ENCODE measurements at regions not wholly inside any gene's neighbourhood (a gene's known extent, or its start where the extent isn't known, plus 50 kb on each side); places are given as distances from the start of the nearest gene placed in this dataset.

GRCh38 chr3:81364411-81364810 lies 397.0 kb downstream of the GBE1 start:
- DNase-seq: no peak
- Histone ChIP-seq H3K27ac (no peak overlapping the region), H3K4me3 (ENCODE audit: low read depth, low read length) (no peak overlapping the region), H3K36me3 (no peaks in the 10 kb centered on the region), H3K27me3 (ENCODE audit: insufficient read depth, low read depth, severe bottlenecking) (no peaks in the 10 kb centered on the region), H3K9me3 (ENCODE audit: severe bottlenecking) (no peaks in the 10 kb centered on the region)
- no peak for TF ChIP-seq CTCF (IDR thresholded peaks at IDR 0.05; ENCODE audit: low read depth, low read length)

- Histone ChIP-seq H3K36me3 (no peaks in the 10 kb centered on the region), H3K9me3 (ENCODE audit: severe bottlenecking) (no peaks in the 10 kb centered on the region), H3K27me3 (ENCODE audit: insufficient read depth, low read depth, severe bottlenecking) (no peaks in the 10 kb centered on the region), H3K4me3 (ENCODE audit: low read depth, low read length) (no peak overlapping the region), H3K27ac (no peak overlapping the region)
- TF ChIP-seq CTCF (IDR thresholded peaks at IDR 0.05; ENCODE audit: low read depth, low read length): no peak
- no peak for DNase-seq
Measured at GRCh38 chr3:81363816-81364215, 397.6 kb downstream of the GBE1 start.

GRCh38 chr3:81354119-81354518 lies 407.3 kb downstream of the GBE1 start:
- no peak for TF ChIP-seq CTCF (IDR thresholded peaks at IDR 0.05; ENCODE audit: low read depth, low read length)
- Histone ChIP-seq H3K36me3 (no peaks in the 10 kb centered on the region), H3K27me3 (ENCODE audit: insufficient read depth, low read depth, severe bottlenecking) (no peaks in the 10 kb centered on the region), H3K27ac (no peak overlapping the region), H3K4me3 (ENCODE audit: low read depth, low read length) (no peak overlapping the region), H3K9me3 (ENCODE audit: severe bottlenecking) (no peaks in the 10 kb centered on the region)
- no peak for DNase-seq

- Histone ChIP-seq H3K27me3 (ENCODE audit: insufficient read depth, low read depth, severe bottlenecking) (no peaks in the 10 kb centered on the region), H3K27ac (no peak overlapping the region), H3K4me3 (ENCODE audit: low read depth, low read length) (no peak overlapping the region), H3K9me3 (ENCODE audit: severe bottlenecking) (no peaks in the 10 kb centered on the region), H3K36me3 (no peaks in the 10 kb centered on the region)
- peak; percentile 41 for DNase-seq
- peak; percentile 55 for TF ChIP-seq CTCF (IDR thresholded peaks at IDR 0.05; ENCODE audit: low read depth, low read length)
Measured at GRCh38 chr3:81352867-81353266, 408.6 kb downstream of the GBE1 start.

GRCh38 chr3:81349816-81350340 lies 411.6 kb downstream of the GBE1 start:
- H3K27me3 ChIP-seq (ENCODE audit: insufficient read depth, low read depth, severe bottlenecking): no peaks in the 10 kb centered on the region
- H3K36me3 ChIP-seq: no peaks in the 10 kb centered on the region
- no peak for DNase-seq
- TF ChIP-seq CTCF (IDR thresholded peaks at IDR 0.05; ENCODE audit: low read depth, low read length): no peak
- H3K4me3 ChIP-seq (ENCODE audit: low read depth, low read length): no peak overlapping the region
- no peaks in the 10 kb centered on the region for H3K9me3 ChIP-seq (ENCODE audit: severe bottlenecking)
- no peak overlapping the region for H3K27ac ChIP-seq
